H1 (cell line): ENCODE measurements at regions not wholly inside any gene's neighbourhood (a gene's known extent, or its start where the extent isn't known, plus 50 kb on each side); places are given as distances from the start of the nearest gene placed in this dataset.

Source experiments
- TF ChIP-seq, protein P1 (sequence below): fragments of 300-600 bp; sonication (generic); IDR thresholded peaks from 2 replicates; pipeline ENCODE4 v1.7.1; 2012; ENCODE audit warnings: low read length, moderate library complexity, mild to moderate bottlenecking, inconsistent platforms; ENCODE audit not compliant: insufficient replicate concordance

DNA sequence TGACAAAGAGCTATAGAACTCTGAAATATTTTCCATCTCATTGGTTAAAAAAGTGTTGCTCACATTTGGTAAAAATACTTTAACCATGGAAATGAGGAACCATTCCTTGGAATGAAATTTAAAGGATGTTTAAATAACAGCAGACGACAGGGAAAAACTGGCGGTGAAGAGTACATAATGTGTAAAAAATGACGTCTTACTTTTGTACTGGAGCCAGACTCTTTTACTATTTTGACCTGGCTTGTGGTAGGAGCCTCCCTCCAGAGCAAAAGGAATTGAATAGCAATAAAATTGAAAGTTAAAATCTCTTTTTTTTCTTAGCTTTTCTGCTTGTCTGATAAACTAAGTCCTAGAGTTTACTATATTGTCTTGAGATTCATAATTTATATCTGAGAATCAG, 426.2 kb upstream of the KLHL1 start (continued):
- TF ChIP-seq, protein P1, sequence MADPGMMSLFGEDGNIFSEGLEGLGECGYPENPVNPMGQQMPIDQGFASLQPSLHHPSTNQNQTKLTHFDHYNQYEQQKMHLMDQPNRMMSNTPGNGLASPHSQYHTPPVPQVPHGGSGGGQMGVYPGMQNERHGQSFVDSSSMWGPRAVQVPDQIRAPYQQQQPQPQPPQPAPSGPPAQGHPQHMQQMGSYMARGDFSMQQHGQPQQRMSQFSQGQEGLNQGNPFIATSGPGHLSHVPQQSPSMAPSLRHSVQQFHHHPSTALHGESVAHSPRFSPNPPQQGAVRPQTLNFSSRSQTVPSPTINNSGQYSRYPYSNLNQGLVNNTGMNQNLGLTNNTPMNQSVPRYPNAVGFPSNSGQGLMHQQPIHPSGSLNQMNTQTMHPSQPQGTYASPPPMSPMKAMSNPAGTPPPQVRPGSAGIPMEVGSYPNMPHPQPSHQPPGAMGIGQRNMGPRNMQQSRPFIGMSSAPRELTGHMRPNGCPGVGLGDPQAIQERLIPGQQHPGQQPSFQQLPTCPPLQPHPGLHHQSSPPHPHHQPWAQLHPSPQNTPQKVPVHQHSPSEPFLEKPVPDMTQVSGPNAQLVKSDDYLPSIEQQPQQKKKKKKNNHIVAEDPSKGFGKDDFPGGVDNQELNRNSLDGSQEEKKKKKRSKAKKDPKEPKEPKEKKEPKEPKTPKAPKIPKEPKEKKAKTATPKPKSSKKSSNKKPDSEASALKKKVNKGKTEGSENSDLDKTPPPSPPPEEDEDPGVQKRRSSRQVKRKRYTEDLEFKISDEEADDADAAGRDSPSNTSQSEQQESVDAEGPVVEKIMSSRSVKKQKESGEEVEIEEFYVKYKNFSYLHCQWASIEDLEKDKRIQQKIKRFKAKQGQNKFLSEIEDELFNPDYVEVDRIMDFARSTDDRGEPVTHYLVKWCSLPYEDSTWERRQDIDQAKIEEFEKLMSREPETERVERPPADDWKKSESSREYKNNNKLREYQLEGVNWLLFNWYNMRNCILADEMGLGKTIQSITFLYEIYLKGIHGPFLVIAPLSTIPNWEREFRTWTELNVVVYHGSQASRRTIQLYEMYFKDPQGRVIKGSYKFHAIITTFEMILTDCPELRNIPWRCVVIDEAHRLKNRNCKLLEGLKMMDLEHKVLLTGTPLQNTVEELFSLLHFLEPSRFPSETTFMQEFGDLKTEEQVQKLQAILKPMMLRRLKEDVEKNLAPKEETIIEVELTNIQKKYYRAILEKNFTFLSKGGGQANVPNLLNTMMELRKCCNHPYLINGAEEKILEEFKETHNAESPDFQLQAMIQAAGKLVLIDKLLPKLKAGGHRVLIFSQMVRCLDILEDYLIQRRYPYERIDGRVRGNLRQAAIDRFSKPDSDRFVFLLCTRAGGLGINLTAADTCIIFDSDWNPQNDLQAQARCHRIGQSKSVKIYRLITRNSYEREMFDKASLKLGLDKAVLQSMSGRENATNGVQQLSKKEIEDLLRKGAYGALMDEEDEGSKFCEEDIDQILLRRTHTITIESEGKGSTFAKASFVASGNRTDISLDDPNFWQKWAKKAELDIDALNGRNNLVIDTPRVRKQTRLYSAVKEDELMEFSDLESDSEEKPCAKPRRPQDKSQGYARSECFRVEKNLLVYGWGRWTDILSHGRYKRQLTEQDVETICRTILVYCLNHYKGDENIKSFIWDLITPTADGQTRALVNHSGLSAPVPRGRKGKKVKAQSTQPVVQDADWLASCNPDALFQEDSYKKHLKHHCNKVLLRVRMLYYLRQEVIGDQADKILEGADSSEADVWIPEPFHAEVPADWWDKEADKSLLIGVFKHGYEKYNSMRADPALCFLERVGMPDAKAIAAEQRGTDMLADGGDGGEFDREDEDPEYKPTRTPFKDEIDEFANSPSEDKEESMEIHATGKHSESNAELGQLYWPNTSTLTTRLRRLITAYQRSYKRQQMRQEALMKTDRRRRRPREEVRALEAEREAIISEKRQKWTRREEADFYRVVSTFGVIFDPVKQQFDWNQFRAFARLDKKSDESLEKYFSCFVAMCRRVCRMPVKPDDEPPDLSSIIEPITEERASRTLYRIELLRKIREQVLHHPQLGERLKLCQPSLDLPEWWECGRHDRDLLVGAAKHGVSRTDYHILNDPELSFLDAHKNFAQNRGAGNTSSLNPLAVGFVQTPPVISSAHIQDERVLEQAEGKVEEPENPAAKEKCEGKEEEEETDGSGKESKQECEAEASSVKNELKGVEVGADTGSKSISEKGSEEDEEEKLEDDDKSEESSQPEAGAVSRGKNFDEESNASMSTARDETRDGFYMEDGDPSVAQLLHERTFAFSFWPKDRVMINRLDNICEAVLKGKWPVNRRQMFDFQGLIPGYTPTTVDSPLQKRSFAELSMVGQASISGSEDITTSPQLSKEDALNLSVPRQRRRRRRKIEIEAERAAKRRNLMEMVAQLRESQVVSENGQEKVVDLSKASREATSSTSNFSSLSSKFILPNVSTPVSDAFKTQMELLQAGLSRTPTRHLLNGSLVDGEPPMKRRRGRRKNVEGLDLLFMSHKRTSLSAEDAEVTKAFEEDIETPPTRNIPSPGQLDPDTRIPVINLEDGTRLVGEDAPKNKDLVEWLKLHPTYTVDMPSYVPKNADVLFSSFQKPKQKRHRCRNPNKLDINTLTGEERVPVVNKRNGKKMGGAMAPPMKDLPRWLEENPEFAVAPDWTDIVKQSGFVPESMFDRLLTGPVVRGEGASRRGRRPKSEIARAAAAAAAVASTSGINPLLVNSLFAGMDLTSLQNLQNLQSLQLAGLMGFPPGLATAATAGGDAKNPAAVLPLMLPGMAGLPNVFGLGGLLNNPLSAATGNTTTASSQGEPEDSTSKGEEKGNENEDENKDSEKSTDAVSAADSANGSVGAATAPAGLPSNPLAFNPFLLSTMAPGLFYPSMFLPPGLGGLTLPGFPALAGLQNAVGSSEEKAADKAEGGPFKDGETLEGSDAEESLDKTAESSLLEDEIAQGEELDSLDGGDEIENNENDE: no peak
